ENCODE measurements at regions not wholly inside any gene's neighbourhood (a gene's known extent, or its start where the extent isn't known, plus 50 kb on each side); places are given as distances from the start of the nearest gene placed in this dataset.
"Not testable (repeated sequence)": the region's sequence is repeated elsewhere in the genome, so short reads cannot be mapped to it uniquely, and the experiment has no call there.

- no peak for DNase-seq
Measured at GRCh38 chr22:47504962-47505361, 742.5 kb downstream of the TBC1D22A start.

- DNase-seq: no peak
Measured at GRCh38 chr22:47498969-47499495, 736.6 kb downstream of the TBC1D22A start.

- no peak for DNase-seq
Measured at GRCh38 chr22:47497666-47498065, 735.2 kb downstream of the TBC1D22A start.

- peak; percentile 43 for DNase-seq
Measured at GRCh38 chr22:47495110-47495509, 732.7 kb downstream of the TBC1D22A start.

GRCh38 chr22:47488131-47488530 lies 725.7 kb downstream of the TBC1D22A start:
- DNase-seq: not testable (repeated sequence)

GRCh38 chr22:47486569-47487312 lies 724.3 kb downstream of the TBC1D22A start:
- DNase-seq: no peak

GRCh38 chr22:47484960-47485569 lies 722.6 kb downstream of the TBC1D22A start:
- no peak for DNase-seq

- DNase-seq: no peak
Measured at GRCh38 chr22:47476231-47476630, 713.8 kb downstream of the TBC1D22A start.

GRCh38 chr22:47474895-47475294 lies 712.4 kb downstream of the TBC1D22A start:
- no peak for DNase-seq

- peak; percentile 2 for DNase-seq
Measured at GRCh38 chr22:47474464-47474863, 712.0 kb downstream of the TBC1D22A start.

- no peak for DNase-seq
Measured at GRCh38 chr22:47472636-47473035, 710.2 kb downstream of the TBC1D22A start.

- no peak for DNase-seq
Measured at GRCh38 chr22:47471406-47471805, 709.0 kb downstream of the TBC1D22A start.

- DNase-seq: no peak
Measured at GRCh38 chr22:47465809-47466208, 703.4 kb downstream of the TBC1D22A start.

- no peak for DNase-seq
Measured at GRCh38 chr22:47465222-47465621, 702.8 kb downstream of the TBC1D22A start.

GRCh38 chr22:47463220-47463619 lies 700.8 kb downstream of the TBC1D22A start:
- DNase-seq: no peak

GRCh38 chr22:47460861-47461260 lies 698.4 kb downstream of the TBC1D22A start:
- no peak for DNase-seq

- DNase-seq: no peak
Measured at GRCh38 chr22:47460176-47460575, 697.7 kb downstream of the TBC1D22A start.

- no peak for DNase-seq
Measured at GRCh38 chr22:47458348-47458747, 695.9 kb downstream of the TBC1D22A start.

- DNase-seq: no peak
Measured at GRCh38 chr22:47457509-47458300, 695.3 kb downstream of the TBC1D22A start.

- no peak for DNase-seq
Measured at GRCh38 chr22:47457021-47457420, 694.6 kb downstream of the TBC1D22A start.

GRCh38 chr22:47456031-47456430 lies 693.6 kb downstream of the TBC1D22A start:
- no peak for DNase-seq

- no peak for DNase-seq
Measured at GRCh38 chr22:47453049-47453448, 690.6 kb downstream of the TBC1D22A start.

- no peak for DNase-seq
Measured at GRCh38 chr22:47452184-47452583, 689.7 kb downstream of the TBC1D22A start.
